HEK293 (cell line): ENCODE measurements at regions not wholly inside any gene's neighbourhood (a gene's known extent, or its start where the extent isn't known, plus 50 kb on each side); places are given as distances from the start of the nearest gene placed in this dataset.

Experiments used
- CTCF ChIA-PET: fragments of 350-600 bp; formaldehyde crosslinking; extraction: SDS; loops from one replicate; lab custom pipeline; 2021; ENCODE audit warnings: antibody characterized with exemption; lab: Yijun Ruan, JAX
- POLR2A ChIA-PET: fragments of 300-600 bp; formaldehyde crosslinking; extraction: SDS; loops from one replicate; lab custom pipeline; 2020; ENCODE audit warnings: antibody characterized with exemption, inconsistent platforms; lab: Yijun Ruan, JAX
- H3K27ac ChIP-seq: fragments of 200-500 bp; sonication (Bioruptor generic); 2 replicates; pipeline ENCODE4 v1.5.1; 2014; ENCODE audit warnings: low read depth, low read length, control low read depth, inconsistent platforms; ENCODE audit errors: extremely low read depth
- H3K36me3 ChIP-seq, 2 experiments: fragments of 200-500 bp in 1 of 2; sonication (Bioruptor generic) in 1 of 2; 1 replicate in 1 of 2; 2 replicates in 1 of 2; pipeline ENCODE4 v1.5.1; 2014 to 2017; ENCODE audit warnings: inconsistent platforms in 2 of 2, low read length in 2 of 2; ENCODE audit not compliant: control insufficient read depth in 2 of 2, insufficient read depth in 1 of 2
- H3K4me1 ChIP-seq: fragments of 200-500 bp; sonication (Bioruptor generic); 2 replicates; pipeline ENCODE4 v1.5.1; 2014; ENCODE audit warnings: mild to moderate bottlenecking, low read length, inconsistent platforms; ENCODE audit not compliant: control insufficient read depth, insufficient read depth
- H3K4me3 ChIP-seq: 2 replicates; pipeline ENCODE4 v1.5.1; 2011; ENCODE audit warnings: low read depth, mild to moderate bottlenecking, control low read depth, low read length, moderate library complexity
- H3K9me3 ChIP-seq: fragments of 200-500 bp; sonication (Bioruptor generic); 2 replicates; pipeline ENCODE4 v1.5.1; 2014; ENCODE audit warnings: low read depth, low read length, inconsistent platforms; ENCODE audit not compliant: control insufficient read depth, insufficient read depth
- GLIS1 ChIP-seq: fragments of 450-650 bp; formaldehyde crosslinking; IDR thresholded peaks from 2 replicates; pipeline ENCODE4 v1.5.1; 2016; ENCODE audit warnings: missing biosample characterization, missing genetic modification characterization
- REPIN1 ChIP-seq: fragments of 450-650 bp; formaldehyde crosslinking; IDR thresholded peaks from 2 replicates; pipeline ENCODE4 v1.5.1; 2017; ENCODE audit warnings: missing biosample characterization, missing genetic modification characterization, low read depth
- SP7 ChIP-seq: fragments of 450-650 bp; formaldehyde crosslinking; IDR thresholded peaks from 2 replicates; pipeline ENCODE4 v1.5.1; 2016; ENCODE audit warnings: missing biosample characterization, missing genetic modification characterization
- ZNF112 ChIP-seq: fragments of 450-650 bp; formaldehyde crosslinking; IDR thresholded peaks from 2 replicates; pipeline ENCODE4 v1.5.0; 2017; ENCODE audit warnings: missing biosample characterization, missing genetic modification characterization
- ZNF121 ChIP-seq: fragments of 450-650 bp; formaldehyde crosslinking; IDR thresholded peaks from 2 replicates; pipeline ENCODE4 v1.5.1; 2016; ENCODE audit warnings: missing biosample characterization, missing genetic modification characterization
- ZNF2 ChIP-seq: fragments of 450-650 bp; formaldehyde crosslinking; IDR thresholded peaks from 2 replicates; pipeline ENCODE4 v1.5.1; 2016; ENCODE audit warnings: missing biosample characterization, missing genetic modification characterization
- ZNF473 ChIP-seq: fragments of 450-650 bp; formaldehyde crosslinking; IDR thresholded peaks from 2 replicates; pipeline ENCODE4 v1.5.1; 2017; ENCODE audit warnings: missing biosample characterization, missing genetic modification characterization
- ZNF529 ChIP-seq: fragments of 450-650 bp; formaldehyde crosslinking; IDR thresholded peaks from 2 replicates; pipeline ENCODE4 v1.5.1; 2017; ENCODE audit warnings: missing genetic modification characterization, missing biosample characterization; ENCODE audit not compliant: insufficient replicate concordance
- ZNF561 ChIP-seq: fragments of 450-650 bp; IDR thresholded peaks from 2 replicates; pipeline ENCODE4 v1.5.1; 2018; ENCODE audit warnings: missing biosample characterization, missing genetic modification characterization, borderline replicate concordance
- ZNF654 ChIP-seq: fragments of 450-650 bp; formaldehyde crosslinking; IDR thresholded peaks from 2 replicates; pipeline ENCODE4 v1.5.1; 2016; ENCODE audit warnings: low read depth, missing biosample characterization, missing genetic modification characterization
- ZNF776 ChIP-seq: fragments of 450-650 bp; formaldehyde crosslinking; IDR thresholded peaks from 2 replicates; pipeline ENCODE4 v1.5.0; 2017; ENCODE audit warnings: missing biosample characterization, missing genetic modification characterization, borderline replicate concordance
- TF ChIP-seq, protein P1 (sequence below): fragments of 450-650 bp; formaldehyde crosslinking; IDR thresholded peaks from 2 replicates; pipeline ENCODE4 v1.5.1; 2016; ENCODE audit warnings: missing biosample characterization, missing genetic modification characterization, low read depth
- TF ChIP-seq, protein P2 (sequence below): fragments of 450-650 bp; formaldehyde crosslinking; IDR thresholded peaks from 2 replicates; pipeline ENCODE4 v1.5.1; 2016; ENCODE audit warnings: missing biosample characterization, missing genetic modification characterization, low read depth
- TF ChIP-seq, protein P3 (sequence below): fragments of 450-650 bp; formaldehyde crosslinking; IDR thresholded peaks from 2 replicates; pipeline ENCODE4 v1.5.1; 2016; ENCODE audit warnings: missing biosample characterization, missing genetic modification characterization
- TF ChIP-seq, protein P4 (sequence below): fragments of 450-650 bp; formaldehyde crosslinking; conservative IDR thresholded peaks from 2 replicates; pipeline ENCODE4 v1.5.1; 2016; ENCODE audit warnings: low read depth, missing biosample characterization, missing genetic modification characterization

DNA sequence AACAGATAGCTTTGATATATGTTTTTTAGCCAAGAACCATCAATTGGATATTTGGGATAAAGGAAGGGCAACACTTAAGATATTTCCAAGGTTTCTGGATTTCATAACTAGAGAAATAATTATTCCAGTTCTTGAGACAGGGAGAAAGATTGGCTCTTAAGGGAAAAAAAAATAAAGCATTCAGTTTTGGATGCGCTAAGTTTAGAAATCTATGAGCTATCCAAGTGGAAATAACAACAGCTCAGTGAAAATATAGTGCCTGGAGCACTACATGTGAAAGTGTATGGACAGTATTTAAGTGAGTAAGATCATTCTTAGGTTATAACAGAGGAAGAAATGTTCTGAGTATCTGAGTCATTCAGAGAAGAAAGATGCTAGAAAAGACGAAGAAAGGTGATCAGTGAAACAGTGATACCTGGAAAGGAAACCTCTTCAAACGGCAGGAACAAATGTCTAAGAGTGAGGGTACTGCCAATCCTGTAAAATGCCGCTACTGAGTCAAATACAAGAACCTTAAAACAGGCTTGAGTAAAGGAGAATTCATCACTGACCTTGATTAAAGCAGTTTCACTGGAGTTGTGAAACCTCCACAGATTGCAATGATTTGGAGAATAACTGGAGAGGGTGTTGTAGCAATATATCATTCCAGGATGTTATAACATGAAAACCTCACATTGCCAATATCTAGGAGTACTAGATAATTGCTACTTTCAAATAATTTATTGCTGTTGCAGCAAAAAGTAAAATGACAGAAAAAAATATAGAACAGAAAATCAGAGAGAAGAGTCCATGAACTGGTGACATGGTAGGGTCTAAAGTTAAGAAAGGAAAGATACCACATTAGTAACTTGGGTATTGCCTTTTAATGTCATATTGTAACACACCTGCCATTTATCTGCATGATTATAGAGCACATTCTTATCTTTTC lies 482.1 kb upstream of the RGS18 start:
- ChIA-PET CTCF (no interaction called here), POLR2A (no interaction called here)
- Histone ChIP-seq H3K4me3 (no peak overlapping the region), H3K27ac (no peak overlapping the region), H3K9me3 (no peaks in the 10 kb centered on the region), H3K36me3 (no peaks in the 10 kb centered on the region), H3K4me1 (no peaks in the 10 kb centered on the region)
- no peak for TF ChIP-seq ZNF561 (tag by site-specific recombination)
- TF ChIP-seq ZNF776 (tag by site-specific recombination), result no peak
- no peak for TF ChIP-seq ZNF121 (tag by site-specific recombination)
- no peak for TF ChIP-seq ZNF529 (tag by site-specific recombination)
- no peak for TF ChIP-seq ZNF473 (tag by site-specific recombination)
- TF ChIP-seq ZNF112 (tag by site-specific recombination), result no peak
- no peak for TF ChIP-seq ZNF654
- TF ChIP-seq, protein P1, sequence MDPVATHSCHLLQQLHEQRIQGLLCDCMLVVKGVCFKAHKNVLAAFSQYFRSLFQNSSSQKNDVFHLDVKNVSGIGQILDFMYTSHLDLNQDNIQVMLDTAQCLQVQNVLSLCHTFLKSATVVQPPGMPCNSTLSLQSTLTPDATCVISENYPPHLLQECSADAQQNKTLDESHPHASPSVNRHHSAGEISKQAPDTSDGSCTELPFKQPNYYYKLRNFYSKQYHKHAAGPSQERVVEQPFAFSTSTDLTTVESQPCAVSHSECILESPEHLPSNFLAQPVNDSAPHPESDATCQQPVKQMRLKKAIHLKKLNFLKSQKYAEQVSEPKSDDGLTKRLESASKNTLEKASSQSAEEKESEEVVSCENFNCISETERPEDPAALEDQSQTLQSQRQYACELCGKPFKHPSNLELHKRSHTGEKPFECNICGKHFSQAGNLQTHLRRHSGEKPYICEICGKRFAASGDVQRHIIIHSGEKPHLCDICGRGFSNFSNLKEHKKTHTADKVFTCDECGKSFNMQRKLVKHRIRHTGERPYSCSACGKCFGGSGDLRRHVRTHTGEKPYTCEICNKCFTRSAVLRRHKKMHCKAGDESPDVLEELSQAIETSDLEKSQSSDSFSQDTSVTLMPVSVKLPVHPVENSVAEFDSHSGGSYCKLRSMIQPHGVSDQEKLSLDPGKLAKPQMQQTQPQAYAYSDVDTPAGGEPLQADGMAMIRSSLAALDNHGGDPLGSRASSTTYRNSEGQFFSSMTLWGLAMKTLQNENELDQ (tag by site-specific recombination), result no peak
- no peak for TF ChIP-seq SP7 (tag by site-specific recombination)
- TF ChIP-seq, protein P2, sequence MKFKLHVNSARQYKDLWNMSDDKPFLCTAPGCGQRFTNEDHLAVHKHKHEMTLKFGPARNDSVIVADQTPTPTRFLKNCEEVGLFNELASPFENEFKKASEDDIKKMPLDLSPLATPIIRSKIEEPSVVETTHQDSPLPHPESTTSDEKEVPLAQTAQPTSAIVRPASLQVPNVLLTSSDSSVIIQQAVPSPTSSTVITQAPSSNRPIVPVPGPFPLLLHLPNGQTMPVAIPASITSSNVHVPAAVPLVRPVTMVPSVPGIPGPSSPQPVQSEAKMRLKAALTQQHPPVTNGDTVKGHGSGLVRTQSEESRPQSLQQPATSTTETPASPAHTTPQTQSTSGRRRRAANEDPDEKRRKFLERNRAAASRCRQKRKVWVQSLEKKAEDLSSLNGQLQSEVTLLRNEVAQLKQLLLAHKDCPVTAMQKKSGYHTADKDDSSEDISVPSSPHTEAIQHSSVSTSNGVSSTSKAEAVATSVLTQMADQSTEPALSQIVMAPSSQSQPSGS (tag by site-specific recombination), result no peak
- no peak for TF ChIP-seq ZNF2 (tag by site-specific recombination)
- TF ChIP-seq, protein P3, sequence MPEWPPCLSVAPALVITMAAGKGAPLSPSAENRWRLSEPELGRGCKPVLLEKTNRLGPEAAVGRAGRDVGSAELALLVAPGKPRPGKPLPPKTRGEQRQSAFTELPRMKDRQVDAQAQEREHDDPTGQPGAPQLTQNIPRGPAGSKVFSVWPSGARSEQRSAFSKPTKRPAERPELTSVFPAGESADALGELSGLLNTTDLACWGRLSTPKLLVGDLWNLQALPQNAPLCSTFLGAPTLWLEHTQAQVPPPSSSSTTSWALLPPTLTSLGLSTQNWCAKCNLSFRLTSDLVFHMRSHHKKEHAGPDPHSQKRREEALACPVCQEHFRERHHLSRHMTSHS (tag by site-specific recombination), result no peak
- TF ChIP-seq, protein P4, sequence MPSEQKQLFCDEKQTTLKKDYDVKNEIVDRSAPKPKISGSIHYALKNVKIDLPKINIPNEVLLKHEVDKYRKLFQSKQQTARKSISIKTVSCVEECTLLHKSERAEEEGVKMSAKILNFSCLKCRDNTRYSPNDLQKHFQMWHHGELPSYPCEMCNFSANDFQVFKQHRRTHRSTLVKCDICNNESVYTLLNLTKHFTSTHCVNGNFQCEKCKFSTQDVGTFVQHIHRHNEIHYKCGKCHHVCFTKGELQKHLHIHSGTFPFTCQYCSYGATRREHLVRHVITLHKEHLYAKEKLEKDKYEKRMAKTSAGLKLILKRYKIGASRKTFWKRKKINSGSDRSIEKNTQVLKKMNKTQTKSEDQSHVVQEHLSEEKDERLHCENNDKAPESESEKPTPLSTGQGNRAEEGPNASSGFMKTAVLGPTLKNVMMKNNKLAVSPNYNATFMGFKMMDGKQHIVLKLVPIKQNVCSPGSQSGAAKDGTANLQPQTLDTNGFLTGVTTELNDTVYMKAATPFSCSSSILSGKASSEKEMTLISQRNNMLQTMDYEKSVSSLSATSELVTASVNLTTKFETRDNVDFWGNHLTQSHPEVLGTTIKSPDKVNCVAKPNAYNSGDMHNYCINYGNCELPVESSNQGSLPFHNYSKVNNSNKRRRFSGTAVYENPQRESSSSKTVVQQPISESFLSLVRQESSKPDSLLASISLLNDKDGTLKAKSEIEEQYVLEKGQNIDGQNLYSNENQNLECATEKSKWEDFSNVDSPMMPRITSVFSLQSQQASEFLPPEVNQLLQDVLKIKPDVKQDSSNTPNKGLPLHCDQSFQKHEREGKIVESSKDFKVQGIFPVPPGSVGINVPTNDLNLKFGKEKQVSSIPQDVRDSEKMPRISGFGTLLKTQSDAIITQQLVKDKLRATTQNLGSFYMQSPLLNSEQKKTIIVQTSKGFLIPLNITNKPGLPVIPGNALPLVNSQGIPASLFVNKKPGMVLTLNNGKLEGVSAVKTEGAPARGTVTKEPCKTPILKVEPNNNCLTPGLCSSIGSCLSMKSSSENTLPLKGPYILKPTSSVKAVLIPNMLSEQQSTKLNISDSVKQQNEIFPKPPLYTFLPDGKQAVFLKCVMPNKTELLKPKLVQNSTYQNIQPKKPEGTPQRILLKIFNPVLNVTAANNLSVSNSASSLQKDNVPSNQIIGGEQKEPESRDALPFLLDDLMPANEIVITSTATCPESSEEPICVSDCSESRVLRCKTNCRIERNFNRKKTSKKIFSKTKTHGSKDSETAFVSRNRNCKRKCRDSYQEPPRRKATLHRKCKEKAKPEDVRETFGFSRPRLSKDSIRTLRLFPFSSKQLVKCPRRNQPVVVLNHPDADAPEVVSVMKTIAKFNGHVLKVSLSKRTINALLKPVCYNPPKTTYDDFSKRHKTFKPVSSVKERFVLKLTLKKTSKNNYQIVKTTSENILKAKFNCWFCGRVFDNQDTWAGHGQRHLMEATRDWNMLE, result no peak
- TF ChIP-seq REPIN1 (tag by site-specific recombination), result no peak
- no peak for TF ChIP-seq GLIS1 (tag by site-specific recombination)
